K562 (cell line): ENCODE measurements at regions not wholly inside any gene's neighbourhood (a gene's known extent, or its start where the extent isn't known, plus 50 kb on each side); places are given as distances from the start of the nearest gene placed in this dataset.

Source experiments
- ATAC-seq: fragments of 200-7000 bp; cut with Tn5 transposase; 3 replicates; pipeline ENCODE4 v1.9.1; 2020; ENCODE audit warnings: moderate library complexity
- BruUV-seq: library from RNA; stranded (reverse); fragments of 400-500 nt; replicated peaks from 2 replicates; lab custom pipeline; 2021; lab: Mats Ljungman, UMichigan
- CTCF ChIA-PET: fragments of 300-600 bp; formaldehyde crosslinking; extraction: SDS; loops from one replicate; lab custom pipeline; 2021; ENCODE audit warnings: low intra/inter-chr PET ratio; lab: Yijun Ruan, JAX
- POLR2A ChIA-PET: fragments of 300-600, 350-650 bp; sonication (Branson Sonifier 250); formaldehyde crosslinking; extraction: SDS; loops from one replicate; lab custom pipeline; 2021; ENCODE audit warnings: antibody characterized with exemption, inconsistent platforms; lab: Yijun Ruan, JAX
- DNase-seq, 4 experiments: peaks; one replicate each; pipeline versions ENCODE4 v3.0.0 to v3.0.0-alpha.2; 2011 to 2018; ENCODE audit warnings: low spot score in 3 of 4, mixed read lengths in 3 of 4; ENCODE audit errors: extremely low read depth in 1 of 4
- FAIRE-seq: peaks from 2 replicates; lab custom pipeline; 2011; peaks lifted over from hg19 to GRCh38; lab: Jason Lieb, UNC
- H2AFZ ChIP-seq: 2 replicates; pipeline ENCODE4 v1.6.0; 2011; ENCODE audit warnings: low read depth, low read length, control low read depth, inconsistent platforms
- H3K27ac ChIP-seq: fragments of 200-600 bp; 3 replicates; pipeline ENCODE4 v1.8.0; 2011; ENCODE audit warnings: low read depth, mild to moderate bottlenecking, control low read depth, inconsistent platforms, low read length, moderate library complexity, mixed read lengths; ENCODE audit errors: extremely low read depth
- H3K27me3 ChIP-seq, 2 experiments: fragments of 300-600 bp in 1 of 2; 2 replicates in 1 of 2; 3 replicates in 1 of 2; pipeline versions ENCODE4 v1.6.0 to v1.8.0; 2011; ENCODE audit warnings: inconsistent platforms in 2 of 2, low read length in 2 of 2, mild to moderate bottlenecking in 1 of 2, mixed read lengths in 1 of 2, moderate library complexity in 1 of 2; ENCODE audit not compliant: control insufficient read depth in 2 of 2, insufficient read depth in 2 of 2
- H3K36me3 ChIP-seq: fragments of 300-600 bp; 3 replicates; pipeline ENCODE4 v1.8.0; 2011; ENCODE audit warnings: mild to moderate bottlenecking, low read length, inconsistent platforms; ENCODE audit not compliant: control insufficient read depth, insufficient read depth
- H3K4me1 ChIP-seq, 2 experiments: fragments of 200-600 bp in 1 of 2; replicated peaks in 1 of 2; 2 replicates in 1 of 2; 3 replicates in 1 of 2; pipeline versions ENCODE4 v1.5.1 to v1.8.0; 2011; ENCODE audit warnings: inconsistent platforms in 2 of 2, low read length in 2 of 2, mild to moderate bottlenecking in 1 of 2, mixed read lengths in 1 of 2, moderate library complexity in 1 of 2; ENCODE audit not compliant: control insufficient read depth in 2 of 2, insufficient read depth in 2 of 2
- H3K4me2 ChIP-seq: 2 replicates; pipeline ENCODE4 v1.6.1; 2011; ENCODE audit warnings: low read length, control low read depth, inconsistent platforms, mixed read lengths; ENCODE audit not compliant: insufficient read depth
- H3K4me3 ChIP-seq: fragments of 200-600 bp; sonication (generic), shearing (Covaris generic); 2 replicates; pipeline ENCODE4 v1.5.1; 2016; ENCODE audit warnings: control low read depth, inconsistent platforms
- H3K79me2 ChIP-seq: fragments of 200-600 bp; 3 replicates; pipeline ENCODE4 v1.8.0; 2011; ENCODE audit warnings: low read length, inconsistent platforms; ENCODE audit not compliant: control insufficient read depth, insufficient read depth
- H3K9ac ChIP-seq, 2 experiments: 2 replicates each; pipeline versions ENCODE4 v1.6.0 to v1.6.1; 2011; ENCODE audit warnings: low read depth in 2 of 2, low read length in 2 of 2, control low read depth in 1 of 2, inconsistent platforms in 1 of 2, mild to moderate bottlenecking in 1 of 2, mixed read lengths in 1 of 2; ENCODE audit not compliant: insufficient read depth in 1 of 2
- H3K9me1 ChIP-seq: one replicate; pipeline ENCODE4 v1.6.0; 2011; ENCODE audit warnings: inconsistent platforms, mild to moderate bottlenecking, low read length, moderate library complexity; ENCODE audit not compliant: control insufficient read depth, insufficient read depth
- H3K9me3 ChIP-seq: replicated peaks from 2 replicates; pipeline ENCODE4 v1.5.1; 2011; ENCODE audit warnings: low read depth, low read length, inconsistent platforms; ENCODE audit not compliant: control insufficient read depth, insufficient read depth
- H4K20me1 ChIP-seq: replicated peaks from 2 replicates; pipeline ENCODE4 v1.6.1; 2011; ENCODE audit warnings: low read length, inconsistent platforms, mixed read lengths; ENCODE audit not compliant: control insufficient read depth, insufficient read depth
- BRCA1 ChIP-seq, 2 experiments: fragments of 450-650 bp in 1 of 2; sonication (generic) in 1 of 2; formaldehyde crosslinking in 1 of 2; IDR thresholded peaks; 2 replicates each; pipeline versions ENCODE4 v1.5.0 to v1.6.1; 2017 to 2020; ENCODE audit warnings: mild to moderate bottlenecking in 1 of 2, missing genetic modification reagents in 1 of 2
- CBFB ChIP-seq: sonication (generic); formaldehyde crosslinking; IDR thresholded peaks from 2 replicates; pipeline ENCODE4 v1.4.0; 2020; ENCODE audit warnings: mild to moderate bottlenecking, missing genetic modification reagents
- CXXC5 ChIP-seq: fragments of 250-450 bp; sonication (Bioruptor Pico); IDR thresholded peaks from 2 replicates; pipeline ENCODE4 v1.8.0; 2022; ENCODE audit warnings: inconsistent platforms, mild to moderate bottlenecking, moderate library complexity
- NCOA2 ChIP-seq, 2 experiments: fragments of 450-650 bp; IDR thresholded peaks; 2 replicates each; pipeline ENCODE4 v1.6.1; 2018; ENCODE audit warnings: mild to moderate bottlenecking in 2 of 2, moderate library complexity in 1 of 2; ENCODE audit not compliant: partially characterized antibody in 2 of 2
- NR2C1 ChIP-seq, 2 experiments: fragments of 450-650 bp; IDR thresholded peaks; 2 replicates each; pipeline ENCODE4 v1.6.1; 2017; ENCODE audit warnings: mild to moderate bottlenecking in 2 of 2, antibody characterized with exemption in 1 of 2, inconsistent platforms in 1 of 2, missing compliant biosample characterization in 1 of 2, missing genetic modification characterization in 1 of 2
- RBBP5 ChIP-seq: fragments of 200-600 bp; sonication (generic); IDR thresholded peaks from 2 replicates; pipeline ENCODE4 v1.6.1; 2012; ENCODE audit warnings: borderline replicate concordance, mild to moderate bottlenecking, low read length, control low read depth, inconsistent platforms; ENCODE audit not compliant: insufficient read depth, poor library complexity, severe bottlenecking
- RBM39 ChIP-seq: fragments of 200-400 bp; formaldehyde crosslinking; optimal IDR thresholded peaks from 2 replicates; pipeline ENCODE3; 2018; ENCODE audit warnings: low read depth, low read length
- RCOR1 ChIP-seq, 2 experiments: IDR thresholded peaks; 2 replicates each; pipeline ENCODE4 v1.6.1; 2012; ENCODE audit warnings: low read depth in 2 of 2, low read length in 2 of 2, borderline replicate concordance in 1 of 2, improper control_type of control experiment in 1 of 2
- TAF15 ChIP-seq: fragments of 200-400 bp; formaldehyde crosslinking; IDR thresholded peaks from 2 replicates; pipeline ENCODE4 v1.6.1; 2017; ENCODE audit warnings: mild to moderate bottlenecking, low read depth, low read length, moderate library complexity
- WGBS: fragments of 100-300 bp; shearing (Covaris generic); methylation state at CpG from one replicate; pipeline ENCODE4 v1.1.6; 2016; ENCODE audit warnings: low coverage, mixed read lengths; ENCODE audit not compliant: insufficient coverage; ENCODE audit errors: missing lambda C conversion rate; 5-methylcytosine and 5-hydroxymethylcytosine counted together
- in situ Hi-C: fragments of 300-500 bp; cut with MboI; formaldehyde crosslinking; loops from 4 replicates; pipeline ENCODE4 v1.15.0; 2018; ENCODE audit warnings: inconsistent platforms, mixed read lengths
- intact Hi-C: fragments of 100-400 bp; cut with micrococcal nuclease; formaldehyde crosslinking; loops from 2 replicates; pipeline ENCODE4 v1.14.2; 2022

GRCh38 chr13:103539721-103540381 lies 473.6 kb upstream of the SLC10A2 start:
- BruUV-seq: no TSS peak
- no peak overlapping the region for H3K4me3 ChIP-seq
- in situ Hi-C loops (no loop called here), intact Hi-C loops (no loop called here)
- WGBS: 1% methylated on average over 4 of the region's 4 CpGs
- ChIA-PET POLR2A (no interaction called here), CTCF (no interaction called here)
- no peaks in the 10 kb centered on the region for H3K9me3 ChIP-seq
- H3K9me1 ChIP-seq: no peaks in the 10 kb centered on the region
- no peak overlapping the region for H3K27ac ChIP-seq
- H3K36me3 ChIP-seq: no peaks in the 10 kb centered on the region
- no peaks in the 10 kb centered on the region for H3K27me3 ChIP-seq
- FAIRE-seq: no peak
- no peak overlapping the region for H3K4me2 ChIP-seq
- no peak for ATAC-seq
- no peaks in the 10 kb centered on the region for H4K20me1 ChIP-seq
- no peaks in the 10 kb centered on the region for H3K4me1 ChIP-seq
- H3K9ac ChIP-seq: no peak overlapping the region
- no peak overlapping the region for H2AFZ ChIP-seq
- no peak for DNase-seq
- TF ChIP-seq NCOA2 (IDR thresholded peaks at IDR 0.05; ENCODE audit: partially characterized antibody in 2 of 2) (no peak), CXXC5 (CRISPR knock-in tag) (no peak), RCOR1 (IDR thresholded peaks at IDR 0.05; ENCODE audit: borderline replicate concordance in 1 of 2, low read depth in 2 of 2, low read length in 2 of 2) (no peak), CBFB (CRISPR knock-in tag) (no peak), NR2C1 (IDR thresholded peaks at IDR 0.05) (no peak), NR2C1 (tag; IDR thresholded peaks at IDR 0.05) (no peak), BRCA1 (IDR thresholded peaks at IDR 0.05) (no peak), BRCA1 (CRISPR knock-in tag; IDR thresholded peaks at IDR 0.05) (no peak), RBBP5 (no peak), TAF15 (no peak), RBM39 (no peak)
- no peaks in the 10 kb centered on the region for H3K79me2 ChIP-seq
